ENCODE measurements at regions not wholly inside any gene's neighbourhood (a gene's known extent, or its start where the extent isn't known, plus 50 kb on each side); places are given as distances from the start of the nearest gene placed in this dataset.

GRCh38 chr5:155189476-155189875, 175.9 kb downstream of the KIF4B start:
- TF ChIP-seq, protein P1, sequence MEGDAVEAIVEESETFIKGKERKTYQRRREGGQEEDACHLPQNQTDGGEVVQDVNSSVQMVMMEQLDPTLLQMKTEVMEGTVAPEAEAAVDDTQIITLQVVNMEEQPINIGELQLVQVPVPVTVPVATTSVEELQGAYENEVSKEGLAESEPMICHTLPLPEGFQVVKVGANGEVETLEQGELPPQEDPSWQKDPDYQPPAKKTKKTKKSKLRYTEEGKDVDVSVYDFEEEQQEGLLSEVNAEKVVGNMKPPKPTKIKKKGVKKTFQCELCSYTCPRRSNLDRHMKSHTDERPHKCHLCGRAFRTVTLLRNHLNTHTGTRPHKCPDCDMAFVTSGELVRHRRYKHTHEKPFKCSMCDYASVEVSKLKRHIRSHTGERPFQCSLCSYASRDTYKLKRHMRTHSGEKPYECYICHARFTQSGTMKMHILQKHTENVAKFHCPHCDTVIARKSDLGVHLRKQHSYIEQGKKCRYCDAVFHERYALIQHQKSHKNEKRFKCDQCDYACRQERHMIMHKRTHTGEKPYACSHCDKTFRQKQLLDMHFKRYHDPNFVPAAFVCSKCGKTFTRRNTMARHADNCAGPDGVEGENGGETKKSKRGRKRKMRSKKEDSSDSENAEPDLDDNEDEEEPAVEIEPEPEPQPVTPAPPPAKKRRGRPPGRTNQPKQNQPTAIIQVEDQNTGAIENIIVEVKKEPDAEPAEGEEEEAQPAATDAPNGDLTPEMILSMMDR (IDR thresholded peaks at IDR 0.05) = no peak
- TF ChIP-seq, protein P2, sequence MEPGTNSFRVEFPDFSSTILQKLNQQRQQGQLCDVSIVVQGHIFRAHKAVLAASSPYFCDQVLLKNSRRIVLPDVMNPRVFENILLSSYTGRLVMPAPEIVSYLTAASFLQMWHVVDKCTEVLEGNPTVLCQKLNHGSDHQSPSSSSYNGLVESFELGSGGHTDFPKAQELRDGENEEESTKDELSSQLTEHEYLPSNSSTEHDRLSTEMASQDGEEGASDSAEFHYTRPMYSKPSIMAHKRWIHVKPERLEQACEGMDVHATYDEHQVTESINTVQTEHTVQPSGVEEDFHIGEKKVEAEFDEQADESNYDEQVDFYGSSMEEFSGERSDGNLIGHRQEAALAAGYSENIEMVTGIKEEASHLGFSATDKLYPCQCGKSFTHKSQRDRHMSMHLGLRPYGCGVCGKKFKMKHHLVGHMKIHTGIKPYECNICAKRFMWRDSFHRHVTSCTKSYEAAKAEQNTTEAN (CRISPR knock-in tag; IDR thresholded peaks at IDR 0.05) = no peak
- TF ChIP-seq, protein P3, sequence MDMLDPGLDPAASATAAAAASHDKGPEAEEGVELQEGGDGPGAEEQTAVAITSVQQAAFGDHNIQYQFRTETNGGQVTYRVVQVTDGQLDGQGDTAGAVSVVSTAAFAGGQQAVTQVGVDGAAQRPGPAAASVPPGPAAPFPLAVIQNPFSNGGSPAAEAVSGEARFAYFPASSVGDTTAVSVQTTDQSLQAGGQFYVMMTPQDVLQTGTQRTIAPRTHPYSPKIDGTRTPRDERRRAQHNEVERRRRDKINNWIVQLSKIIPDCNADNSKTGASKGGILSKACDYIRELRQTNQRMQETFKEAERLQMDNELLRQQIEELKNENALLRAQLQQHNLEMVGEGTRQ (CRISPR knock-in tag; IDR thresholded peaks at IDR 0.05) = no peak
- TF ChIP-seq GABPB1 (CRISPR knock-in tag; IDR thresholded peaks at IDR 0.05) (no peak), SP1 (CRISPR knock-in tag; conservative IDR thresholded peaks at IDR 0.05) (no peak), ETV6 (CRISPR knock-in tag; IDR thresholded peaks at IDR 0.05) (no peak), E2F1 (CRISPR knock-in tag; IDR thresholded peaks at IDR 0.05) (no peak), MXD4 (CRISPR knock-in tag; IDR thresholded peaks at IDR 0.05; ENCODE audit: borderline replicate concordance) (no peak)
- TF ChIP-seq, protein P4, sequence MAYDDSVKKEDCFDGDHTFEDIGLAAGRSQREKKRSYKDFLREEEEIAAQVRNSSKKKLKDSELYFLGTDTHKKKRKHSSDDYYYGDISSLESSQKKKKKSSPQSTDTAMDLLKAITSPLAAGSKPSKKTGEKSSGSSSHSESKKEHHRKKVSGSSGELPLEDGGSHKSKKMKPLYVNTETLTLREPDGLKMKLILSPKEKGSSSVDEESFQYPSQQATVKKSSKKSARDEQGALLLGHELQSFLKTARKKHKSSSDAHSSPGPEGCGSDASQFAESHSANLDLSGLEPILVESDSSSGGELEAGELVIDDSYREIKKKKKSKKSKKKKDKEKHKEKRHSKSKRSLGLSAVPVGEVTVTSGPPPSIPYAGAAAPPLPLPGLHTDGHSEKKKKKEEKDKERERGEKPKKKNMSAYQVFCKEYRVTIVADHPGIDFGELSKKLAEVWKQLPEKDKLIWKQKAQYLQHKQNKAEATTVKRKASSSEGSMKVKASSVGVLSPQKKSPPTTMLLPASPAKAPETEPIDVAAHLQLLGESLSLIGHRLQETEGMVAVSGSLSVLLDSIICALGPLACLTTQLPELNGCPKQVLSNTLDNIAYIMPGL (CRISPR knock-in tag; IDR thresholded peaks at IDR 0.05) = no peak
